ENCODE measurements at regions not wholly inside any gene's neighbourhood (a gene's known extent, or its start where the extent isn't known, plus 50 kb on each side); places are given as distances from the start of the nearest gene placed in this dataset.

DNA sequence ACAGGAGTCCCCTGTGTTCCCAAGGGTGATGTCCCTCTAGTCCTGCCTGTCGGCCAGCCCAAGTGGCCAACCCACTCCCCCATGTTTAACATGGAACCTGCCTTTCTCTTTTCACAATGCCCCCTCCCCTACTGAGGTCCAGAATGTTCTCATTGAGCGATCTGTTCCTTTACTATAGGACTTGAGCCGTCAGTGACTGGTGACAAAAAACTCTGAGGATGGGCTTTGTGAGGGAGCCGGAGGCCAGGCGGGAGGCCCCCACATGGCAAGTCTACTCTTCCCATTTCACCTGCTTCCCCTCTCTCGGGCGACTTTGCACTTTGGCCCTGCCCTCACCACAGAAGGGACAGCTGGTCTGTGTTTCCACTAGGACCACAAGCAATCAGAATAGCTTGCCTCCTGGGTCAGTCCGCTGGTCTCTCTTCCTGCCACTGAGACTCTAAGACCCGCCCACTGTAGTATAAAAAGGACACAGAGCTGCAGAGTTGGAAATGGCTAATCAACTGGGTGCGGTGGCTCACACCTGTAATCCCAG is 146.5 kb upstream of the RAB12 start:
- no peak for TF ChIP-seq POLR2A (IDR thresholded peaks at IDR 0.05)
- TF ChIP-seq CTCF (IDR thresholded peaks at IDR 0.05): no peak
- no peak for TF ChIP-seq POLR2AphosphoS5 (IDR thresholded peaks at IDR 0.05; ENCODE audit: insufficient read depth in 1 of 2, low read depth in 1 of 2)

Measured in vagina (tissue), 2 donors.